DMS153 (cell line): ENCODE measurements at regions not wholly inside any gene's neighbourhood (a gene's known extent, or its start where the extent isn't known, plus 50 kb on each side); places are given as distances from the start of the nearest gene placed in this dataset.

Experiments used
- DNase-seq: peaks from one replicate; lab custom pipeline; 2025; lab: John Stamatoyannopoulos, UW

DNA sequence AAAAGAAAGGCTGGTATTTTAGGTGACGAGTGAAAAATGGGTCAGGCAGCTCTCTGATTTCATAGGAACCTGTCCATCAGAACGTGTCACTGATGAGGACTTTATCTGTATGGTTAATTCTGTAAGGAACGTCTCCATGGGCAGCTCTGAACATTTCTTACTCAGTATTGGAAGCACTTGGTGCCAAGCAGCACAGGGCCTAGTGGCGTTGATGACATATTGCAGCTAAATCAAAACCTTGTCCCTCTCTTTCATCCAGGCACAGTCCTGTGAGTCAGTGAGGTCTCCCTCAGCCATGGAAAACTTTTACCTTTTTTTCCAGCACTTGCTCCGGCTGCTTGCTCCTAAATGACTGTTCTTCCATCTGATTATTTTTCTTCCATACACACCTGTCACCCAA, 301.9 kb downstream of the DHX15 start:
- DNase-seq, result no peak

DNA sequence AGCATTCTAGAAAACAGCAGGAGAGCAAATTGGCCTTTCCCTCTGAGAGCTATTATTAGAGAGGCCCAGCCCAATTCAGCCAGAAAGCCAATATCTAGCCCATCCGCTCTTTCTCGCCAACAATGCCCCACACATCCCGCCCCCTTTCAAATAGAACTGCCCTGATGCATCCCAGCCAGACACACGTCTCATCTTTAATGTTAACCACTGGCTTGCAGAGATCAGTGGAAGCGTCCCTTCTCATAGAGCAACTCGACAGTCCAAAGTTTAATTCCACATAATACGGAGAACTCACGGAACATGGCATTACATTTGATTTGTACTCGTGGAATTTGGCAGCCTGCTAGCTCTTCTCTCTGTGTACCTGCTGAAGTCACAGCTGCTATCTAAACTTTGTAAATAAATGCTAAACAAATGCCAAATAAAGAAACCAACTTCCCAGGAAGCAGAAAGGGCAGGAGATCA, 304.4 kb downstream of the DHX15 start:
- no peak for DNase-seq

DNA sequence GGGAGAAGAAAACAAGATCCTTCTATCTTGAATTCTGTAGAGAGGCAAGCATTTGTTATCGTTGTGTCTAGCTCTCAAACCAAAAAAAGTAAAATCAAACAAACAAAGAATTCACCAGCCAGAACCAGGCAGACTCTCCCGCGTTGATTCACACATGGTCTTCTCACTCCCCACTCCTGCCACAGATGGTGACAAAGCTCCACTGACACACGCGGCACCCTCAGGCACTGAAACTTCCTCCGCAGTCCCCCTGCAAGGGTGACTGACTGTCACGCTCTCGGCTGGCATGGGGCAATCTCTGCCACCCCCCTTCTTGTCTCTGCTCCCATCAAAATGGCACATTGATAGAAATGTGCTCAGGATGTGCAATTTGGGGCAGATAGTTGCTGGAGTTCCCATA, 304.9 kb downstream of the DHX15 start:
- DNase-seq, result no peak

DNA sequence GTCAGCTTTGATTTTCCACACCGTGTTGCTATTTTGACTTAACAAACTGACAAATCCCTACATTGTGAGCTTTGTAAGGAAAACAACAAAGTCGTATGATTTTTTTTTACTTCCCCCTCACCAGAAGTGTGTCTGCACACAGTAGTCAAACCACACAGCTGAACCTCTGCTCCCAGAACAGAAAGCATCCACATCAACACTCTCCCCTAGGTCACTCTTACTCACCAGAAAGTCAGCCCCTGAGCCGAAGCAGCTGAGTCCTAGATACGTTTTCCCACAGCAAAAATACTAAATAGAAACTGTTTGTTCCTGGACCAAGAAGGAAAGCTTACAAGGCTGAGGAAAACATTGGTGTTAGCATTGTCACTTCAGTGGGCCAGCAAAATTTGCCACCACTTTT, 305.7 kb downstream of the DHX15 start:
- no peak for DNase-seq

DNA sequence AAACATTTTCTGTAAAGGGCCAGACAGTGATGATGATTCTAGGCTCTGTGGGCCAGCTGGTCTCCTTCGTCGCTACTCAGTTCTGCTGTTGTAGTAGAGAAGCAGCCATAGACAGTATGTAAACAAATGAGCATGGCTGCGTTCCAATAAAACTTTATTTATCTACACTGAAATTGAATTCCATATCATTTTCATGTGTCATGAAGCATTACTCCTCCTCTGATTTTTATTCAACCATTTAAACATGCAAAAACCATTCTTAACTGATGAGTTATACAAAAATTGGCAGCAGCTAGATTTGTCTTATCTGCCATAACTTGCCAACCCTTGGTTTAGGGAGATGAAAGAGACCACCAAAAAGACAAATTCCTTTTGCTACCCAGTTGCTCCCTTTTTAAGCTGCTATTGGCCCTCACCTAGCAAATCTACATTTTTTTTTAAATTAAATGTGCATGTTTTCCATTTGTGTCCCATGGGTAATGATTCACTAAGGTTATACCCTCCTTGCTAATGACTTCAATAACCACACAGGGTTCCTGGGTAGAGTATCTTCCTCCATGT, 309.9 kb downstream of the DHX15 start:
- no peak for DNase-seq

DNA sequence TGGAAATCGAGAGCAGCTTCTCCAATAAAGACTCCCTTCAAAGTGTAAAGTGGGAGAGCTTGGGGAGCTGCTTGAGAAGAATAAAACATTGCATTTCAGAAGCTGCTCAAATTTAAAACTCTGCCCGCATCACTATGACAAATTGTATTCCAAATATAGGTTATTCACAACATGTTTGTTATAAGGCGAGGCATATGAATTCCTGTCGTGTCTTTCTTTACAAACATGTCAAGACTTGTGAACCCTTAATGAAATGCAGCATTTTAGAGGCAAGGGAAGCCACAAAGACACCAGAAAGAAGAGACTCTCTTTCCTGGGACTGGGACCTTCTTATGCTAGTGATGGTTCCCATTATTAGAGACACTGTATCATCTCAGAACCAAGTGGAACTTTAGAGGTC, 311.2 kb downstream of the DHX15 start:
- no peak for DNase-seq

DNA sequence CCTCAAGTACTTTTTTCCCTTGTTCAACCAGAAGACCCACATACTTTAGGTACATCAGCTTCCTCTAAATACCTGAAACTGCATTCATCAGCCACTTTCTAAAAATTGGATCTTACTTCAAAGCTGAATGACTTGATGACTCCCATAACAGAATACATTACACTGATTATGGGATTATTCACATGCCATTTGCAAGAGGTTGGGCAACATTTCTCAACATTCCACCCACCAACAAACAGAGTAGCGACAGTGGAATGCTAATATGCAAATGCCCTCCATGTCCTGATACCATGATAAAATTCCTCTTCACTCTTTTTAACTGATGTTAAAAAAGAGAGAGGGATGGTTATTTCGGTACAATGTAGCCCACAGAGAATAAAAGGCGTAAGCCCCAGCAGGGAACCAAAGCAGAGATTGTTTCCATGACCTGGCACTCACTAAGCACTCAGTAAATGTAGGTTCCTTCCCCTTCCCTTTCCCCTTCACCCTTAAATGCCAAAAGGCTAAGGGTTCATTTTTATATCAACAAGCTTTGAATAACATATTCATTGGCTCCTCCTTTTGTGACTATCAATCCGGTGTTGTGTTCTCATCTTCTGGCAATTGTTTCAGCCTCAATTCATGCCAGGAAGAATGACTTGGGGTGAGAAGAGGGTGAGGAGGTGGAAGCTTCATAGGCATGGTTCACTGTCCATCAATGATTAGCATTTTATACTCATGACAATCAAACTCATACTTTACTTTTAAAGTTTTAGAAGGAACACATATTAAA, 317.2 kb downstream of the DHX15 start:
- DNase-seq, result no peak

DNA sequence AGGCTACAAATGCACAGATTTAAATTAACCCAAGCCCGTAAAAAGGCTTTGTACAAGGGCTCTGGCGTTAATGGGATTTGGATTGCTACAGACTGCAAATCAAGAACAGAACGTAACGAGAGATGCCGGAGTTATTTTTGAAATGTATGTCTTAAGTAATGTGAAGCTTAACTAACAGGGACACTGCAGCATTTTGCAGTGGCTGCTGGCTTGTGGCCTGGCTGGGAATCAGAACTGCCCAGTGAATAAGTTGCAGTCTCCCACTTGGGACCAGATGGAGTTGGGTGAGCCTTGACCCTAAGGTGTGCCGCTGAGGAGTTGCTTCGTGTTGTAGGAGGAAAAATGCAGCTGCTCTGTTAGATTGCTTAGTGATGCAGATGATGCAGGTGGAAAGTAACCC, 318.4 kb downstream of the DHX15 start:
- DNase-seq, result no peak

DNA sequence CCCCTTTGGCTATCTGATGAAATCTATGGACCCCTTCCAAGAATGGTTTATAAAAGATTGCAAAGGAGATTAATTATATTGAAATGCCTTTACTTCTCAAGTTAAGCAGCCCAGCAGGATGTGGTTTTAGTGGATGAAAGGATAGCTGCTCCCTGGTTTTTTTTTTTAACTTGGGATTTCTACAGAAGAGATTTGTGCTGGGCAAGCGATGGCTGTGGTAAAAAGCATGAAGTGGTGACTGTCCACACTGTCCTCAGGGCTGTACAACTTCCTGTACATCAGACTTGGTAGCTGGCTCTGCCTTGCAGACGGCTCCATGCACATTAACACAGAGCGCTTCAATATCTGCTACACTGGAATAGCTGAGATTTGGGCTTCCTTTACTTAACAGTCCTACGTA, 321.7 kb downstream of the DHX15 start:
- no peak for DNase-seq

DNA sequence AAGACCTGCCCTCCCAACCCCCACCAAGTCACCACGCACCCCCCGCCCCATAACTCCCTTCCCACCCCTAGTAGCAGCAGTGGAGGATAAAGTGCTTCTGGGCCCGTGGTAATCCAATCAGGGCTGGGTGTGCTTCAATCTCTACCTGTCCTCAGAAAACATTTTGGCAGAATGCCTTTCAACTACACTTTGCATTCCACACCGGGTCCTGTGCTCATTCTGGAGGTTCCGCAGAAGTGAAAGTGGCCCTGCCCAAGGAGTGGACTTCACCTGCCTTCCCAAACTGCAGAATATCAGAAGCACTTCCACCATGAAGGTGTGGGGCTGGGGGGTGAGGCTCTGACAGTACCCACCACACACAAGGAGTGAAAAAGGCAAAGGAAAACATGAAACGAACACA, 322.3 kb downstream of the DHX15 start:
- no peak for DNase-seq

DNA sequence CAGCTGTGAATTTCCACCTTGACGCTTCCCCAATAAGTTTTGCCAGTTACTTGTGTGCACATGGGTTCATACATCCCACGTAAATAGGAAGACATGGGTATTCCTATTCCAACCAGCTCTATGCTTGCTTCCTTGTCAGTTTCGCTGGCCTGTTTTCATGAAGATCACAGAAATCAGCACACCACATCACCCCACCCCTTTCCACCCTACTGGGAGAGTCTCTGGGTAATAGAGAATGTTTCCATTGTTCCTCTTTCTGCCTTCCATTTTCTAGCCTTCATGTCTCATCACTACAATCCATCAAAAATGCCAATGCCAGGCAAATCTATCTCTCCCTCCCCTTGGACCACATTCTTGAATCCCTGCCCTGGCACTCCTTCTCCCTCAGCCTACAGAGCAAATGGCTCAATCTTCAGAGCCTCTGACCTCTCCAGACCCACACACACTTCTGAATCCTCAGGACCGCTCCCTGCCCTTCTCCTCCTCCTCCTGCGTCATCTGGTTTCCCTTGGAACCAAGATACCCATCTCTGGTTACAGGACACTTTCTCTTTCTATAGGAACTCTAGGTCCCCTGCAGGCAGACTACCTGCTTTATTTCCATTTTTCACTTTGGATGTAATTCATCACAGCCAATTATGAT, 323.3 kb downstream of the DHX15 start:
- DNase-seq, result no peak

DNA sequence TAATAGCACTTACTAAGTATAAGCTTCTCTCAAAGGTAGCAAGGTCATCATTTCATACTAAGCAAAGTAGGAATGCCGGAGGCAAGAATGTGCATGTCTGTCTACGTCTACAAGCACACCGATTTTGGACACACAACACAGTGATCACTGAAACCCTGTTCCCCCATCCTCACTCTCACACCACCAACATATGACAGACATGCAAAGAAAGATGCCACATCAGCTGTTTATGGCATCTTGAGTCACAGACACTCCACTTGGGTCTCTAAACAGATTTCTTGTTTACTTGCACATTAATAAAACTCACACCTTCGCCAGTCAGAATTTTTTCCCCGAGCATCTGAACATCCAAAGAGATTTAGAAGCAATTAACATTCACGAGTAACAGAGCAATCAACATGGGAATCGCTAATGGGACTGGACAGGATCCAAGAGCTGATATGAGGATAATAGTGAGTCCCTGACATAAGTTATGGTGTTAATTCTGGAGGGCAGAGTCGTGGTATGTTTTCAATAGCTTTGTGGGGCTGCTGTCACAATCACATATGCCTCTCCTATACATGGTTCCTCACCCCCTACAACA, 324.1 kb downstream of the DHX15 start:
- DNase-seq, result no peak

DNA sequence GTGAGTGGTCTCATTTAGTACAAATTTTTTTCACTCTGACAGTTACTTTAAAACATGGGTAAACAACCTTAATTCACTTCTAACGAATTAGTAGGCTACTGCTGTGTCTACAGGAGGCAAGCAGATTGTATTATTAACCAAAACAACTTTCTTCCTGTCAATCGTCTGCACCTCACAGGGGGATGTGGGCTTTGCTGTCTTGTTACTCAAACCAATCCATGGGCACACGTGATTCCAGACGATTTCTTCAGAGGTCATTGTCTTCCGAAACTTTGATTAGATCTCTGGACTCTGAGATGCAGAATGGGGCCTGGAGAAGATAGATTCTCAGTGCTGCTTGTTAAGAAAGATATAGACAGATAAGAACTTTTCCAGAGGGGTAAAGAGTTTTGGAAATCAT, 327.8 kb downstream of the DHX15 start:
- no peak for DNase-seq

DNA sequence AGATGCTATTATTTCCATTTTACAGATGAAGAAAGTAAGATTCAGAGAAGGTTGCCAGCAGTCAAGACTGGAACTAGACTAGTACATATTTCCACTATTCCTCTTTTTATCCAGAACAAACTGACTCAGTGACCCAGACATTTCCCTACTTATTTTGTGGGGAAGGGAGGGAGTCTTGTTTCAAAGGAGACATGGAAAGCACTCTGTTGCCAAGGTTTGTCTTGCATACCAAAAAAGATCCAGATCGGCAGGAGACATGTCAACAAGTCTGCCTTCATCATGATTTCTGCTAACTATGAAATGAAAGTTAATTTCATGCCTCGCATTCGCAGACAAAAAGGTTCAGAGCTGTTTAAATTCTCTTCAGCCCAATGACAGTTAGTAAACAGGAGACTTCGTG, 328.3 kb downstream of the DHX15 start:
- no peak for DNase-seq

DNA sequence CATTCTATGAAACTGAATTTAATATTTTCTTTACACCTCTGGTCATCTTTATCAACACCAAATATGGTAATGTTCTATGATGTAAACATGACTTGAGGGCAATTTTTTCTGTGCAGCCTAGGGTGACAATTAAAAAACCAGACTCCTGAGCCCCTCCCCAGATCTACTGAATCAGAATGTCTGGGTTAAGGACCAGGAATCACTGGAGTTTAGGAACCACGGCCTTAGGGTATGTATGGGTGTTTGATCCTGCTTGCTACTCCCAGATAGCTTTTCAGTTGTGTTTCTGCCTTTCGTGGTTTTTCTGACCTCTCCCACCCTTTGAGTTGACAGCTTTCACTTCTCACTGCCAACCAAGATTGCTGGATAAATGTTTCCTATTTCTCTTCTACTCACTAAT, 332.2 kb downstream of the DHX15 start:
- DNase-seq, result no peak

DNA sequence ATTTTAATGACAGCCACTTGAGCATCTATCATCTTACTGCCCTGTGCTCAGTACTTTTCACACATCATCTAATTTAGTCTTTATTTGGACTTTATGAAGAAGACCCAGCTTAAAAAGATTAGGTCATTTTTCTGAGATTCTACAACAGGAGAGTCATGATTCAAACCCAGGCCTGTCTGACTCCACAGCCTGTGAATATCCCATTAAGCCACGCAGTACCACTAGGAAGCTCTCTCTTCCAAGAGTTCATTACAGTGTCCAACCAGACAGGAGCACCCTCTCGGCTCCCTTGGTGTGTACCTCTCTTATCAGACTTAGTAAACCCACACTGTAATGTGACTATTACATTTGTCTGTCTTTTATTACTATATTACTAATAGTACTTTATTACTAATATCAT, 332.8 kb downstream of the DHX15 start:
- DNase-seq, result no peak

DNA sequence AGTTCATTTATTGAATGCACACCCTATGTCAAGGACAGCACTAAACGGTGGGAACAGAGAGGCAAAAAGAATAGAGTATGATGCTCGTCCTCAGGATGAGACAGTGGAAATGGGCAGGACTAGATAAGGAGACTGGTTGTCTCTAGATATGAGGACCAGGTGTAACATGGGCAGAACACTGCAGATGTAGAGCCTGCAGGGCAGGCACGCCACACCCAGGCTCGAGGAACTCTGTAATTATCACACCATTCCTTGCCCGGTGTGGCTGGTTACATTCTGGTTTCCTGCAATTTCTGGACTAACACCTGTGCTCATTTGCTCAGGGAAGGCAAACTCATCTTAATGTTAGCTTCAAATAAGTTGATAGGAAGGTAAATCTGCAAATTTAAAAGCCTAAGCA, 334.4 kb downstream of the DHX15 start:
- DNase-seq, result no peak

DNA sequence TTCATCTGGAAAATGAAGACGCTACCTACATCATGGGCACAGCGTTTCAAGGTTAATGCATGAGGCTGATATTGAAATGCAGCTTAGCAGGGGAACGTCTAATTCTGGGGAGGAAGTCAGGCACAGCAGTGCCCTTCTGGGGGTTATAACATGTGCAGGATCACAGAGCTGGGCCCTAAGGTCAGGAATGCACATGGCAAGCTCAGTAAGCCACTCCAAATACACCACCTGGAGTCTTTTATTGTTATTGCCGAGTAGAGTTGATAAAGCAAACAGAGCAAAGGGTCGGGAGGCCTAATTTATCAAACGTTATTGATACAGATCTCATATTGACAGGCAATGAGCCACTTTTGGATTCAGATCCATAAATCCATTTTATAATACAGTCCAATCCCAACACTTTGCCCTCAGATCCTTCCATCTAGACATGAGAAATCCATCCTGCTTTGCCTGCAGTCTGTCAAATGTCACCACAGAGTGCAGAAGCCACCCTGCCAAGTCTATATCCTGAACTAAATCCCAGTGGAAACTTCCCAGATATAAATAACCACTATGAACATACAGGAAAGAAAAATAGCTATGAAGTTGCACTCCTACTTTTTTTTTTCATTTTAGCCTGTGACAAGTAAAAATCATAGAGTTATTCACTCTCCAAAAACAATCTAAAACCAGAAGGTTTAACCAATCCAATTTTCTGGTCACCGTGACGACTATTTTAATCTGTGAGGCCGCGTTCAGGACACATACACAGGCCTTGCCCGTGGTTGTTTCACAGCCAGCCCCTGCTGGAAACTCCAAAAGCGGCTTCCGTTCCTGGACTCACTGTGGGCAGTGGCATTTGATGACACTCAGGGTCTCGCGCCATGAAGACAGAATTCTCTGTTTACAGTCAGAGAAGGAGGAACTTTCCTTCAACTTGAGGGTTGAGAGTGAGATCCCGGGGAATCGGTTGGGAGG, 335.4 kb downstream of the DHX15 start:
- no peak for DNase-seq

DNA sequence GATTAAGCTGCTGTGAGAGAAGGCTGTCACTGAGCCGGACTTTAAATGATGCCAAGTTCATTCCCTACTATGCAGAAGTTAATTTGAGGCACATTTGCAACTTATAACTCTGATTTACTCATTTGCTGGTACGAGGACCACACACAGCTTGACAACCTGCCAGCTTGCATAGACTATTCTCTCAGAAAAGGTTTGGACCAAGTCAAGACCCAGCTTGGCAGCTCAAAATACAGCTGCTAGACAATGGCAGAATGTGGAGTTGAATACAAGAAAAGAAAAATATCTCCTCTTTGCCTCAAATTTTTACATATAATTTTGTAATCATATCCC, 338.9 kb downstream of the DHX15 start:
- no peak for DNase-seq

DNA sequence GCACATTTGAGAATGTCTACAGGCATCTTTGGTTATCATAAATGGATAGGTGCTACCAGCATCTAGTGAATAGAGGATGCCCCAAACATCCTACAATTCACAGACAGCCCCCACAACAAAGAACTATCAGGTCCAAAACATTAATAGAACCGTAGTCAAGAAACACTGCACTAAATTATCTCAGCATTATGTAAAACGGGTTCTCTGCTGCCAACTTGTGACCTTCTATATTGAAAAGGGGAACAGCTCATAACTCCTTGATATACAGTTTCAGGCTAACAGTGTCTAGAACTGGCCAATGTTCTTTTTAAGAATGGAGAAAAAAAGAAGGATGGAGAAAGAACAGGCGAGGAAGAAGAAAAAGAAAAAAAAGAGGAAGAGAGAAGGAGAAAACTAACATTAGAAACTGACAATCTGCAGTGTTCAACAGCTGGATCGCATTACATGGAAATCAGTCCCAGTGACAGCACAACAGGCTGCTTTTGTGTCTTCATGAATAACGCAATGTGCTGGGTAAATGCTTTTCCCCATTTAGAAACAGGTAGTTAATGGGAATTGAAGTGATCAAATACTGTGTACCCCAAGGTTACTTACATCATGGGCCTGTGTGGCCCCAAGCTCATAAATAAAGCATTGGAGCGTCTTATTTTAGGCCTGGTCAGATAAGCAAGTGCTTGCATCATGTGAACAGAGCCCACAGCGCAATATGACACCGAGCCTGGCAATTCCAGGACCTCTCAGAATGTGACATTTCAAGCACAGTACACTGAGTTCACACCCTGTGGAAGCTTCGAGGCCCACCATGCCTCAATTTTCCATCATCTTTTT, 339.5 kb downstream of the DHX15 start:
- DNase-seq, result no peak

DNA sequence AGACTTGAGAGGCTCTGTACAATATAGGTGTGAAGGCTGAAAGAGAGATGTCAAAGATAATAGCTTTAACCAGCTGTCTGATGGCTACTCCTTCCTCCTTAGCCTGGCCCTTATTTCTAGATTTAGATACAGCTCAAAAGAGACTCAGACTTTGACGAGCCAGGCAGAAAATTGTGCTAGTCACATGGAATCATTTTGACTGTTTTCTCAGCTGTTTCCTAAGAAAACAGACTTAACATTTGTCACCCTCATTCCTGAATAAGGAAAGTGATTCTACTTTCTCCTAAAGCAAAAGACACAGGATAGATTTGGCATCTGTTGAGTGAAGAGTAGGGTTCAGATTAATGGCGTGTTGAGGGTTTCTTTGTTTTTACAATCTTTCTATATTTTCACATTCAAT, 340.7 kb downstream of the DHX15 start:
- DNase-seq, result no peak
